Upper lobe of left lung (tissue), 4 donors: ENCODE measurements at regions not wholly inside any gene's neighbourhood (a gene's known extent, or its start where the extent isn't known, plus 50 kb on each side); places are given as distances from the start of the nearest gene placed in this dataset.

Experiments used
- POLR2A ChIP-seq, 4 donors: fragments of 450-650 bp; IDR thresholded peaks; one replicate each; pipeline ENCODE4 v1.5.1; 2016 to 2017; ENCODE audit warnings: antibody characterized with exemption in 4 of 4, mild to moderate bottlenecking in 2 of 4
- TF ChIP-seq, protein P1 (sequence below), 6 experiments: fragments of 450-650 bp in 4 of 6; fragments of 200-600 bp in 2 of 6; sonication (generic) in 2 of 6; IDR thresholded peaks; one replicate each; pipeline ENCODE4 v1.5.1; 2016 to 2019; ENCODE audit warnings: antibody characterized with exemption in 6 of 6

DNA sequence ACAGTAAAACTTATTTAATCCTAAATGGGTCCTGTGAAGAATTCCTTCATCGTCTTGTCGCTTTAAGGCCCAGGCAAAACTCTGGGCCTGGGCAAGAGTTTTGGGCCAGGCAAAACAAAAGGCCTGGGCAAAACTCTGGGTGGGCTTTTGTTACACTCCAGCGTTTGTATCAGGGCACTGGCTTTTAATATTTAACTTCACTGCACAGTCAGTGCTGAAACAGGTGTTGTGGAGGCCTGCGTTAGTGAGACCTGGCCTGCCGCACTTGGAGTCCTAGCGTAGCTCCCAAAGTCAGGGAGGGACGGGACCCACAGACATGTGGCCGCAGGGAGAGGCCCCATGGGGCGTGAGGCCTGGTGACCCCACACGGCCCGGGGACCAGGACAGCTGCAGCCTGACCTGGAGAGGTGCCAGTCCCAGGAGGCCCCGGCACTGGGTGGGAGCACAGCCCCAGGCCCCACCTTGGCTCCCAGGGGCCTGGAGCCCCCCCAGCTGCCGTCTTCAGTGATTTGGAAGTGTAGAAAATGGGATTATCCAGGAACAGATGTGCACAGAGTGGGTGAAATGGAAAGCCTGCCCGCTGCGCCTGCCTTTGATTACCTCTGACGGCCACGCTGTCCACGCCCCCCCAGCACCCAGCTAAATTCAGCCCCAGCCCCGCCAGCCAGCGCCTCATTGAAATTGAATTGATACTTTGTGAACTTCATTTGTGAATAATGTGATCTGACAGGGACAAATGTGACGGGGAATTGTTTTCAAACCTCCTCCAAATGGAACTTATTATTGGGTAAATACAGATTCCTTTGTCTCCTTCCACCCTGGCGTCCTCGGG, 132.9 kb upstream of the NKX1-1 start:
- TF ChIP-seq POLR2A (IDR thresholded peaks at IDR 0.05) = no peak
- TF ChIP-seq, protein P1, sequence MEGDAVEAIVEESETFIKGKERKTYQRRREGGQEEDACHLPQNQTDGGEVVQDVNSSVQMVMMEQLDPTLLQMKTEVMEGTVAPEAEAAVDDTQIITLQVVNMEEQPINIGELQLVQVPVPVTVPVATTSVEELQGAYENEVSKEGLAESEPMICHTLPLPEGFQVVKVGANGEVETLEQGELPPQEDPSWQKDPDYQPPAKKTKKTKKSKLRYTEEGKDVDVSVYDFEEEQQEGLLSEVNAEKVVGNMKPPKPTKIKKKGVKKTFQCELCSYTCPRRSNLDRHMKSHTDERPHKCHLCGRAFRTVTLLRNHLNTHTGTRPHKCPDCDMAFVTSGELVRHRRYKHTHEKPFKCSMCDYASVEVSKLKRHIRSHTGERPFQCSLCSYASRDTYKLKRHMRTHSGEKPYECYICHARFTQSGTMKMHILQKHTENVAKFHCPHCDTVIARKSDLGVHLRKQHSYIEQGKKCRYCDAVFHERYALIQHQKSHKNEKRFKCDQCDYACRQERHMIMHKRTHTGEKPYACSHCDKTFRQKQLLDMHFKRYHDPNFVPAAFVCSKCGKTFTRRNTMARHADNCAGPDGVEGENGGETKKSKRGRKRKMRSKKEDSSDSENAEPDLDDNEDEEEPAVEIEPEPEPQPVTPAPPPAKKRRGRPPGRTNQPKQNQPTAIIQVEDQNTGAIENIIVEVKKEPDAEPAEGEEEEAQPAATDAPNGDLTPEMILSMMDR (IDR thresholded peaks at IDR 0.05) = no peak
